Head of caudate nucleus (tissue), 42 donors: ENCODE measurements at regions not wholly inside any gene's neighbourhood (a gene's known extent, or its start where the extent isn't known, plus 50 kb on each side); places are given as distances from the start of the nearest gene placed in this dataset.
"Not testable (repeated sequence)": the region's sequence is repeated elsewhere in the genome, so short reads cannot be mapped to it uniquely, and the experiment has no call there.

Experiments used
- DNase-seq, 42 donors: peaks; one replicate each; pipeline versions ENCODE4 v3.0.0 to v3.0.0-alpha.2; 2020 to 2021; ENCODE audit warnings: mixed read lengths in 7 of 42
- intact Hi-C: fragments of 100-400 bp; cut with DNase I; formaldehyde crosslinking; loops from one replicate; pipeline ENCODE4 v1.15.0; 2022

DNA sequence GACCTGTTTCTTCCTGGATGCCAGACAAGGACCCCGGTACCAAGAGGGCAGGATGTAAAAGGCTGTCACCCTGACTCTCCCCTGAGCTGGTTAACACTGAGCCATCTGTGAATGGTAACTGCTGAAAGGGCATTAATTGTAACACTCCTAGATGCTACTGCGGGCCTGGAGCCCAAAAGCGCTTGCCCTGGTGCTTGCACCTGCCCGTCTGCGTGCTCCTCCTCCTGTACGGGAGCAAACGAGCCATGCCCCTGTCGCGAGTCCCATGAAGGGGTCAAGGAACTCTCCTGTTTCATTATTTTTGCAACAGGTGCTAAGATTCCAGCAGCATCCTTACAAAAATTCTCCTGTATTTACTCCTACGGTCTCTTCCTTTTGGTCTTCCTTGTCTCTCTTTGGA lies 140.0 kb upstream of the LAMA2 start:
- DNase-seq, result no peak
- intact Hi-C loops, result loop anchor here (10.0 kb wide), 1 partner anchor 888 kb away; no protein-coding TSS in a partner anchor

DNA sequence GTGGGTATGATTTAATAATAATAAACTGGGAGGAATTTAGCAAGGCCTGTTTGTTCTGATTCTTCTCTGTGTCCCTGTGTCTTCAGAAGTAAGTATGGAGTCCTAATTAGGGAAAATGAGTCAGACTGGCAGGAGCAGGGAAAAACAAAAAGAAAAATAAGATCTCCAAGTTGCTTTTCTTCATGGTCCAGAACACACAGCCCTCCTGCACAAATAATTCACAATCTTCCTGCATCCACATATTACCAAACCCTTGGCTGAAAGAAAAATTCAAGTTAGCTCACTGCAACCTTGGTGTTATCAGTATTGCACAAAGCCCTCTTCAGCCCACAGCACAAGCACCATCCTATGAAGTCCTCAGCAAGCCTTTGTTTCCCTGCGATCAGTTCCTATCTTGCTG lies 142.0 kb upstream of the LAMA2 start:
- DNase-seq, result no peak
- intact Hi-C loops, result loop anchor here (10.0 kb wide), 1 partner anchor 886 kb away; no protein-coding TSS in a partner anchor

DNA sequence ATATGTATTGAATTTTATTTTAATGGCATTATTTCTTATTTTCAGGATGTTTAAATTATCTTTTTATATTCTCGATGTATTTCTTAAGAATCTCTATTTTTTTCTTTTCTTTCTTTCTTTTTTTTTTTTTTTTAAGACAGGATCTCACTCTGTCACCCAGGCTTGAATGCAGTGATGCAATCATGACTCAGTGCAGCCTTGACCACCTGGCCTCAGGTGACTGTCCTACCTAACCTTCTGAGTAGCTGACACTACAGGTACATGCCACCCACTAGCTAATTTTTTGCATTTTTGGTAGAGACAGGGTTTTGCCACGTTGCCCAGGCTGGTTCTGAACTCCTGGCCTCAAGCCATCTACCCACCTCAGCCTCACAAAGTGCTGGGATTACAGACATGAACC lies 143.8 kb upstream of the LAMA2 start:
- DNase-seq, result no peak
- intact Hi-C loops, result no loop called here

DNA sequence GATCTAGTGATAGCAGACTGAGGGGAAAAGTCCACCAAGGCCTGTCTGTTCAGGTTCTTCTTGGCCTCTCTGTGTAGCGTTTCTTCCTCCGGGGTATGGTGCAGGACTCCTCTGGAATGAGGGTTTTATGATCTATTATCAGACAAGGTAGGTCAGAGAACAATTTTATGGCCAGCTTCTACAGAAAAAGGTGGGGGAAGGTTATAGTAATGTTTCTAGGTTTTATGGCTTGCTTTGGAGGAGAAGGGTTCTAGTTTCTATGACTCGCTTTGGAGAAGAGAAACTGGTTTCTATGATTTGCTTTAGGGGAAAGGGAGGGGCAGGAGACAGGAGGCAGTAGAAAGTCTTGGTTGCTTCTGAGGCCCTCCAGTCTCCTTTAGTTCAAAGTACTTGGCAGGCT lies 144.8 kb upstream of the LAMA2 start:
- no peak for DNase-seq
- intact Hi-C loops, result no loop called here

DNA sequence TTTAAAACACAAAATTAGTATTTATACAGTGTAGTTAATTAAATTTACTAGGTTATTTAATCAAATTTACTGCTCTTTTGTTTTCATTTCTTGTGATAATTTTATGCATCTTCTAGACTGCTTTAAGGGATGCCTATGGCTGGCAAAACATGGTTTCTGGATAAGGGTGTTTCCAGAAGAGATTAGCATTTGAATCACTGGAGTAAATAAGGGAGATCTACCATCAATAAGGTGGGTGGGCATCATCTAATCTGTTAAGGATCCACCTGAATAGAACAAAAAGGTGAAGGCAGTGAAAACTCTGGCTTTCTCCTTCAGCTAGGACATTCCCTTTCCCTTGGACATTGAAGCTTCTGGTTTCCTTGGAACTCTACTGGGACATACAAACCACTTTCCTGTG lies 146.2 kb upstream of the LAMA2 start:
- no peak for DNase-seq
- intact Hi-C loops, result no loop called here

DNA sequence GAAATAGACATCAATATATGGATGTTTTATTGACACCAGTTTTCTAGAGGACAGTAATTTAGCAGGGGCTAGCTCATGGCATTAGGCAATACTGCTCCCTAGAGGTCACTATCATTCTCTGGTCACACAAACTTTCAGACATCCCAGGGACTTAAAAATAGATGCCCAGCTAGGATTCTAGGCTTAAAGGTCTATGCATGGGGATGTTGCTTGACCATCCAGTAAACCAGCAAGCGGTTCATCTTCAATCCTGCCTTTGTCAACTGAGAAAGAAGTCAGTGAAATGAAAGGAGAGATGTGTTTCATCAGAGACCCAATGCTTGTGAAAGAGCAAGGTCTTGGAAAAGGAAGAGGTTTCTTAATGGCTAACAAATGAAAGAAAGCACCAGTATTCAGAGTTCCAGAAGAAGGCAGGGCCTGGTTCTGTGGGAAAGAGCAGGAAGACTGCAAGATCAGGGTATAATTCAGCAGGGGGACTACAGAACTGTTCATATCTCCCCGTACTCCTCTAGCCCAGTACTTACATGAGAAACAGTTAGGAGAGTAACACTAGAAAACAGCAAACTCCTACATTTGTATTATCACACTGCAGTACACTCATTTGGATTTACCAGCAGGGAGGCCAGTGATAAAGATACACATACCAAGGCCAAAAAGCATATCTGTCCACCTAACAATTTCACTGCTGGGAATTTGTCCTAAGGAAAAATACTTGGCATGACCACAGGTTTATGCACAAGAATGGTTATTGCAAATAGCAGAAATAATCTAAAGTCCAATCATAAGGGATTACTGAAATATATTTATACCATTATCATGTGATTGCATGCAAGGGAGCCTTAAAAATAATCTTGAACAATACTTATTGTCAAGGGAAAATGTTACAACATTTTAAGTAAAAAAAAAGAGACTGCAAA lies 151.4 kb upstream of the LAMA2 start:
- peak in 16 of 42 donors; percentile 4 to 68 (median 32) for DNase-seq
- intact Hi-C loops, result no loop called here

DNA sequence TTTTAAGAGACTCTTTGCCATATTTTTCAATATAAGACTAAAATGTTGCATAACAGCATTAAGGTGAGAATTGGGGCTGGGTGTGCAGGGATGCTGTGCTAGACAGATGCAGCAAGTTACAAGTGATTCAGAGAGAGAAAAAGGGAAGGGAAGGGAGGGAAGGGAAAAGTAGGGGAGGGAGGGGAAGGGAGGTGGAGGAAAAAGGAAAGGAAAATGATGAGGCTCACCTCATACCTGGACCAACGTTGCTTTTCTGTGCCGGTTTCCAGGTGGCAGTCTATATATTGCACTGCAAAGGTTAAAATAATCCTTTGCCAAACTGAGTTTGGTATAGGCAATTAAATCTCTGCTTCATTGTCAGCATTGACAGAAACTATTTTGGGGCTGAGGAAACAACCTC lies 155.4 kb upstream of the LAMA2 start:
- no peak for DNase-seq

DNA sequence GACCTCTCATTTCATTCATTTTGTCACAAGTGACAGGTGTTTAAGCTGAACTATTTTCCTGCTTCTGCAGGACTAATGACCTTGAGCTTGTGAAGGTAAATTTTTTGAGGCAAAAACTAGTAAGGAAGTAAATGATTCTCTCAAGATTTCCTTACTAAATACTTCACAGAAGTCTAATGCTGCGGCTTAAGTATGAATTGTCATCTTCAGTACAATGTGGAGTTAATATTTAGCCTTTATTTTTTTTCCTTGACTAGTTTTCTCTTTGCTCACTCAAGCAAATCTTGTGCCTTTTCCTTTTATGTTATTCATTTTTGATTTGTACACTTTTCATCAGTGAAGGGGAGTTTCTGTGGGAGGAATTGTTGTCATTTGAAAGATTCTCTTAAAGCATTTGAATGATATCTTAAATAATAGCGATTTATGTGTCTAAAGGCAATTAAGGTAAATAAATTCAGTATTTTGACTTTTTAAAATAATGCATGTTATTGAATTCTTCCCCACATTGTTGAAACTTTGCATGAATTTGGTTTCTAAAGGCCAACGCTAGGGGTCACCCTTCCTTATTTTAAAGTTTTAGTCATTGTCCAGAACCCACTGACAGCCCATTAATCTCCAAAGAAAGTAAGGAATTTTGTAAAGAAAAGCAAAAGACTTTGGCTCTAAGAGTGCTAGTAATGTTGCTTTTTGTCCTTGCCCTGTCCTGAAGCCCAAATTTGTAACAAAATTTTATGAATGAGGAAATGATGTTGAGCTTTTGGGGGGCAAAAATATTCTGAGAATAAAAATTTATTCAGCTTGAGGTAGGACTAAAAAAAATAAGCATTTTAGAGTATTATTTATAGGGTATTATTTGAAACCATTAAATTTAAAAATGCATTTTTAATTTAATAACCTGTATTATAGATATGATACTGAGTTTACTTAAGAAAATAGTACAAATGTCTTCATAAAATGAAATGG lies 157.4 kb upstream of the LAMA2 start:
- DNase-seq, result peak in 20 of 42 donors; percentile 6 to 79 (median 40)
- intact Hi-C loops, result loop anchor here (10.0 kb wide), 1 partner anchor 649 kb away; no protein-coding TSS in a partner anchor

More for the DNA sequence above, 155.4 kb upstream of the LAMA2 start:
- intact Hi-C loops, result loop anchor here (10.0 kb wide), 1 partner anchor 647 kb away; no protein-coding TSS in a partner anchor

DNA sequence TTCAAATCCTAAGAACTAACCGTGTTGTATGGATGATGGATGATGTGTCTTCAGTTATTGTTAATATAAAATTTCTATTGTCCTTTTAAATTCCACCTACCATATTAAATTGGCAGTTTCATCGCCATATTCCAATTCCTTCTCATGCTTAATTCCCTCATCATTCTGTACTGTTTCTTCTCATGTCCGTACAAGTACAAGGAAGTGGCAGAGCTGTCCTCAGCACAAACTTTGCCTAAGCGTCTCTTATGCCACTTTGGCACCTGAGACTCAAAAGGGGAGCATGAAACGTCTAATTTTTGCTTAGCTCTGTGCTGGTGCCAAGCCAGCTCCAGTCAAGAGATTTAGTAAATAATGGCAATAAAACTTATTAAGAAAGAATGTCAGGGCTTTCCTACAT lies 158.2 kb upstream of the LAMA2 start:
- intact Hi-C loops, result loop anchor here (10.0 kb wide), 1 partner anchor 650 kb away; no protein-coding TSS in a partner anchor
- no peak for DNase-seq

DNA sequence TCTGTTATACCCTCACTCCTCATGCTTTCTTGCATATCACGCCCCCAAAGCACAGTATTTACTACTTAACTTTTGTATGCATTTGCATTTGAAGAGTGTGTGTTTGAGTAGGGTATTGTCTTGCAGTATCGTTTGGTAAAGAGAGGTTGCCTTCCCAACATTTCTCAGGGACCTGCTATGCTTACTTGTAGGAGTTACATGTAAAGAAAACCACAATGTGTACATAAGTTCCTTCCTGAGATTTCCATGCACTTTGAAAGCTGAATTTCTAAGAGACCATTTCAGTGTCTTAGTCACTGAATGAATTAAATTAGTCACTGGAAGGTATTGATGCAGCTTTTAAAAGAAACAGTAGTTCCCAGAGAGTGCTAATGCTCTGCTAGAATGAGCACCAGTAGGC lies 159.3 kb upstream of the LAMA2 start:
- no peak for DNase-seq
- intact Hi-C loops, result loop anchor here (10.0 kb wide), 1 partner anchor 651 kb away; no protein-coding TSS in a partner anchor

DNA sequence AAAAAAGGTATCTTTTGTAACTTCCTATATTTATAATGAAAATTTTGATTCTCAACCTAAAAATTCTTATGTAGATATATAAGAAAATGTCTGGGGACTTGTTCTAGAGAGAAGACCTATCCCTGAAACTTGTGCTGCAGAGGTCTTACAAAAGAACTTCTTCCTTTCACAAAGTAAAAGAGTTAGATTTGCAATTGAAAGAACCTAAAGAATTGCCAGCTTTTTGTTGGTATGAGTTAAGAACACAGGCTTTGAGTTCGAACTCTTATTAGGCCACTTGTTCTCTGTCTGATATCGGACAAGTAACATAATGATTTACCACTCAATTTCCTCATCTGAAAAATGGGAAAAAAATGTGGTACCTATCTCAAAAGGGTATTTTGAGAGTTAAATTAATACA lies 162.0 kb upstream of the LAMA2 start:
- intact Hi-C loops, result loop anchor here (10.0 kb wide), 1 partner anchor 654 kb away; no protein-coding TSS in a partner anchor
- no peak for DNase-seq

DNA sequence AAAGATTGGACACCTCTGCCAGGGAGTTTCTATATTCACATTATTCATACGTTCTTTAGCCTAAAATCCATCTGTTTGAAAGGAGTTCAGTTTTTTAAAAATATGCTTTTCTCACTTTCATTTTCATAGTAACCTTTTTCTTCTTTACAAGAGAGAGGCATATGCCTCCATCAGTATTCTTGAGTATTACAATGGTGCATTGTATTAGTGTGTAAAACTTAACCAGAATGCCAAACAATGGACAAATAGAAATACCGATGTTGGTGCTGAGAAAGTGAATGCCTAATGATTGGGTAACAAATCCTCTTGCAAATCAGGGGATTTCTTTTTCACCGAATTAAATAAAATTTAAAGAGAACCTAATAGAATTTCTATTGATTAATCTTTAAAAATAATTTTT lies 163.2 kb upstream of the LAMA2 start:
- DNase-seq, result no peak
- intact Hi-C loops, result loop anchor here (10.0 kb wide), 1 partner anchor 655 kb away; no protein-coding TSS in a partner anchor

DNA sequence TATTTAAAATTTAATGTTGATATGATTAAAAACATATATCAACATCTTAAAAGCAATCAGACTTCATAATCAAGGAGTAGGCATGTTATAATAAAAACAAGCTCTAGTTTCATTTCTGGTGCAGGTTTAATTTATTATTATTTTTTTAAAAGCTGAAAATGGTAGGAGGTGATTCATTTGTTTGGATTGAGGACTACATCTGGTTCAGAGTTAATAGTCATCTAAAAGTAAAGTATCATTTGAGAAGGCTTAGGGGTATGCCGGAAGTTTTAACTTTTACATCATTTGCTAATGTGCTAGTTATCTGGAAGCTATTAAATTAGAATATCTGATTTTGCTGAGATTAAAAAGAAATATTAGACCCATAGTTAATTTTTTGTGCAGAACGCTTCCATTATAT lies 169.5 kb upstream of the LAMA2 start:
- intact Hi-C loops, result no loop called here

DNA sequence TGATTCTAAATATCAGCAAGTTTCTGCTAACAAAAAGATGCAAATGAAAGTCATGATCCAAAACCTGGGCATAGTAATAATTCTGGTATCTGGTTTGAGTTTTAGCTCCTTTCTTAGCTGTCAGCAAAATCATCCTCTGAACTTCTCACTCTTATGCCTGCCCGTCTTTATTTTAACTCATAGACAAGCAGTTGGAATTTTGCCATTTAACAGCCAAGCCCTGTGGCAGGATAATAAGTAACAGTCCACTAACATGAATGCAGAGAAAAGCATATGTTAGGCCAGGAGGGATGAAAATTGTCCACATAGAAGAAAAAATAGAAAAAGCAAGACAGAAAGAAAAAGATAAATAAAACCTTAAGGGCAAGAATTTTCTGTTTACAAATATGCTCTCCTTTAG lies 170.0 kb upstream of the LAMA2 start:
- intact Hi-C loops, result no loop called here
- no peak for DNase-seq

More for the DNA sequence above, 169.5 kb upstream of the LAMA2 start:
- no peak for DNase-seq

DNA sequence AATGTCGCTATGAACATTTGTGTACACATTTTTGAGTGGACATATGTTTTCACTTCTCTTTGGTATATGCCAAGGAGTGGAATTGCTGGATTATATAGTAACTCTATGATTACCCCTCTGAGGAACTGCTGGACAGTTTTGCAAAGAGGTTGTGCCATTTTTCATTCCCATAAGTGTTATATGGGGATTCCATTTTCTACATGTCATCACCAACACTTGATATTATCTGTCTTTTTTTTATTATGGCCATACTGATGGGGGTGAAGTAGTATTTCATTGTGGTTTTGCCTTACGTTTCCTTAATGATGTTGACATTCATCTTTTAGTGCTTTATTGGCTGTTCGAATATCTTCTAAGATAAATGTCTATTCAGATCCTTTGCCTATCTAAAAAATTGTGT lies 171.8 kb upstream of the LAMA2 start:
- intact Hi-C loops, result no loop called here

DNA sequence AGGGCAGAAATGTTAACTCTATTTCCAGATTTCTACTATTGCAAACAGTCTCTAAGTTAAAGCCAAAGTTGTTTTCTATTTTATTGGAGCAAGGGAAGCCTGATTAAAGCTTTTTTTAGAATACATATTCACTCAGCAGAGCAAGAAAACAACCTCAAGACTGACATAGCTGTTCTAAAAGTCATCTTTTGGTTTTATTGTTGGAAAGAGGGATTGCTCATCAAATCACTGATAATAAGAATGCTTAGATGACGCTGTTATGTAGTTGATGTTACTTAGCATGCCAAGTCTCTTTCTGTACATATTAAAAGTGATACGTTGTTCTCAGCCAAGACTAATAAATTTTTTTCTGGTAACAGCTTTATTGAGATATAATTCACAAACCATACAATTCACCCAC lies 172.6 kb upstream of the LAMA2 start:
- intact Hi-C loops, result no loop called here
- no peak for DNase-seq

More for the DNA sequence above, 171.8 kb upstream of the LAMA2 start:
- no peak for DNase-seq

DNA sequence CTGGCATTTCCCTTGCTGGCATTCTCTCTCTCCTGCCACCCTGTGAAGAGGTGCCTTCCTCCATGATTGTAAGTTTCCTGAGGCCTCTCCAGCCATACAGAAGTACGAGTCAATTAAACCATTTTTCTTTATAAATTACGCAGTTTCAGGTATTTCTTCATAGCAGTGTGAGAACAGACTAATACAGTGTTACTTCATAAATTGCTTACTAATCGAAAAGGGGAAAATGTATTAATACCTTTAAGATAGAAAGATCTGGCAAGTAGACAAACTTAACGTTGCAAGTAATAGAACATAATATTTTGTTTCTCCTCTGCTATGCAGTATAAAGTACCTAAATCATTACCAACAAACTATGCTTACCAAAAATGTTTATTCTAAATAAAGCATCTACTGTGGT lies 178.3 kb upstream of the LAMA2 start:
- intact Hi-C loops, result no loop called here
- DNase-seq, result no peak

DNA sequence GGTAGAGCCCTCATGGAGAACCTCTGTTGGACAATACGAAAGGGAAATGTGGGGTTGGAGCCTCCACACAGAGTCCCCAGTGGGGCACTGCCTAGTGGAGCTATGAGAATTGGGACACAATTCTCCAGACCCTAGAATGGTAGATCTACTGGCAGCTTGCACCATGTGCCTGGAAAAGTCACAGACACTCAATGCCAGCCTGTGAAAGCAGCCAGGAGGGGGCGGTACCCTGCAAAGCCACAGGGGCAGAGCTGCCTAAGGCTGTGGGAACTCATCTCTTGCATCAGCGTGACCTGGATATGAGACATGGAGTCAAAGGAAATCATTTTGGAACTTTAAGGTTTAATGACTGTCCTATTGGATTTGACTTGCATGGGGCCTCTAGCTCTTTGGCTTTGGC lies 179.1 kb upstream of the LAMA2 start:
- DNase-seq, intact Hi-C loops: not testable (repeated sequence)
